ENCODE measurements at regions not wholly inside any gene's neighbourhood (a gene's known extent, or its start where the extent isn't known, plus 50 kb on each side); places are given as distances from the start of the nearest gene placed in this dataset.

DNA sequence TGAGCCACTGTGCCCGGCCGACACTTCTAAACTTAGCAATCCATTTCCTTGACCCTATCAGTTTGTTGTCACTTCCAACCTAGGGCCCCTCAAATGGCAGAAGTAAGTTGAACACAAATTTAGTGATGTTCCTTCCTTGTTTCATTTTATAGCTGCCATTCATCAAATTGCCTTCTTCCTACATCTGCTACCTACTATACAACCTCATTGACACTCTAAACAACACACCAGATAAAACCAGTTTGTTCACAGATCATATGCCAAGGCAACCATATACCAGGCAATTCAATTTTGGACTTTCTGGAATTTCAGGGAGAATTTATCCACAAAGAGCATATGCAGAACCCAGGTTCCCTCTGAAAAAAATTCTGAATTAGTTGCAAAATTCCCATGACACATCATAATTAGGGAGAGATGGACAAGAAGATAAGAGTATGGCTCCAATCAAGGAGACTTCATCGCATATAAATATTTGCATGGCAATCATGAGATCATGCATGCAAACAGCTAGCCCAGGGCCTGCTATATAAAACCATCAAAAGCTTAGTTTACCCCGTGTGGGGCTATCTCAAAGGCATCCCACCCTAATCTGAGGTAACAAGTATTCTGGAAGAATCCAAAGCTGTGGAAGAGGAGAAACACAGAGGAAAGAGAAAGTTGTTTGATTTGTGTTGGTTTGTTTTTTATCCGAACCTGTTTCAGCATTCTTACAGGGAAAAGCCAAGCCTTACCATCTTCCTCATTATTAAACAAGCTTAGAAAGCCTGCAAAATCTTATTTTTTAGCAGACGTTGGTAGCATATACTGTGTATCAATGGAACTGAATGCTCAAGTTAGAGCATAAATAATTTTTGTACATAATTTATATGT, 132.8 kb upstream of the TNFAIP3 start:
- no peak overlapping the region for H3K27ac Mint-ChIP-seq
- H3K4me3 Mint-ChIP-seq = no peak overlapping the region
- peaks cover 17 to 21% (median 21%) of the 10 kb centered on the region in 4 donors for H3K4me1 Mint-ChIP-seq
- DNase-seq (no peak), ATAC-seq (ENCODE audit: low read depth in 2 of 2) (no peak)
- H3K4me1 ChIP-seq (ENCODE audit: control insufficient read depth, insufficient read depth, low read length, poor library complexity, severe bottlenecking) = peaks cover 19% of the 10 kb centered on the region
- H3K27me3 ChIP-seq (ENCODE audit: control insufficient read depth, insufficient read depth, low read length) = no peaks in the 10 kb centered on the region
- no peaks in the 10 kb centered on the region for H3K36me3 ChIP-seq (ENCODE audit: control insufficient read depth, insufficient read depth, low read length)
- H3K27ac ChIP-seq (ENCODE audit: insufficient read depth, low read length, poor library complexity, severe bottlenecking) = no peak overlapping the region
- H3K4me3 ChIP-seq (ENCODE audit: low read depth, low read length) = no peak overlapping the region
- H3K36me3 Mint-ChIP-seq = no peaks in the 10 kb centered on the region
- no peaks in the 10 kb centered on the region for H3K27me3 Mint-ChIP-seq
- no peaks in the 10 kb centered on the region for H3K9me3 ChIP-seq (ENCODE audit: control insufficient read depth in 2 of 2, low read length in 2 of 2)
- H3K9me3 Mint-ChIP-seq = peaks cover 0 to 1% (median 0%) of the 10 kb centered on the region in 7 donors

DNA sequence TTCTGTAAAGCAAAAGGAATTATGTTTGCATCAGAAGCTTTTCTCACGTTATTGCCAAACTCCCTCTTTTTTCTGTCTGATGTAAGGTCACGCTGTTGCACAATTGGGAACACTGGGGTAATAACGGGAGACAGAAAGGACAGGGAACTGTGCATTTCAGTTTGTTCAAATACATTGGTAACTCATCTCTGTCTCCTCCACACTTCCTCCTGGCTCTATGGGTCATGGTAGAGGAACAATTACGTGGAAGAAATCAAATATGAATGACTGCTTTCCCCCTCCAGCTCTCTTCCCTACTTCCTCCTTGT, 132.2 kb upstream of the TNFAIP3 start:
- Mint-ChIP-seq H3K27ac (no peak overlapping the region), H3K9me3 (peaks cover 0 to 1% (median 0%) of the 10 kb centered on the region in 7 donors), H3K27me3 (no peaks in the 10 kb centered on the region), H3K4me1 (peaks cover 17 to 21% (median 21%) of the 10 kb centered on the region in 4 donors), H3K4me3 (no peak overlapping the region), H3K36me3 (no peaks in the 10 kb centered on the region)
- no peak for ATAC-seq (ENCODE audit: low read depth in 2 of 2)
- H3K4me1 ChIP-seq (ENCODE audit: control insufficient read depth, insufficient read depth, low read length, poor library complexity, severe bottlenecking) = peaks cover 19% of the 10 kb centered on the region
- H3K27me3 ChIP-seq (ENCODE audit: control insufficient read depth, insufficient read depth, low read length) = no peaks in the 10 kb centered on the region
- no peak overlapping the region for H3K4me3 ChIP-seq (ENCODE audit: low read depth, low read length)
- H3K27ac ChIP-seq (ENCODE audit: insufficient read depth, low read length, poor library complexity, severe bottlenecking) = no peak overlapping the region
- DNase-seq = no peak
- no peaks in the 10 kb centered on the region for H3K9me3 ChIP-seq (ENCODE audit: control insufficient read depth in 2 of 2, low read length in 2 of 2)
- no peaks in the 10 kb centered on the region for H3K36me3 ChIP-seq (ENCODE audit: control insufficient read depth, insufficient read depth, low read length)

DNA sequence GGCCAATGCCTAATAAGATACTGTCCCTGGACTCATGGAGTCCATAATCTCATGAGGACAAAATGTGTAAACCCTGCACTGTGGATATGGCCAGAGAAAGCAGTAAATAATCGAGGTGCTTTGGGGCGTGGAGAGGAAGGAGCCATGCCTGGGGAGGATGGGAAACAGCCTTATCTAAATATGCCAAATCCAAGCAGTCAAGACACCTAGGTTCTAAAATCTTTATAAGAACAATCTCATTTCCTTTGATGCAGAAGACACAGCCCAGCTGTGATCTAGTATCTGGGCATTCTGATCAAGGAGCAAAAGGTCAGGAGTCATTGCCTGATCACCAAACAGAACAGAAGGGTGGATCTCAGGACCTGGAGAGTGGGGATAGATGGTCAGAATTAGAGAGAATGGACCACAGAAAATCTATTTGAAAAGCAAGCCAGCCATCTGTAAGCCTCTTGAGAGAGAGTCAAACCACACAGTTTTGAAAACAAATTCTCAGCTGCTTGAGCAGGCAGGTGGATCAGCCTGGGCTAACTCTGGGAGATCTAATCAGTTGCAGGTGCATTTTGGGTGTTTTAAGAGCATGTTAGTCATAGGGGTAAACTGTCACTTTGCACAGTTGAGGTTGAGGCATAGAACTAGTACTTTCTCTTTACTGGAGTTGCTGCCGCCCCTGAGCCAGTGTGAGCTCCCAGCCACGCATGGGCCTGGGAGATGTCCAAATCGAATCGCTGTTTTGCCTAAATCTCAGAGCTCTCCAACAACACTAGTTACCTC, 130.8 kb upstream of the TNFAIP3 start:
- no peaks in the 10 kb centered on the region for H3K9me3 ChIP-seq (ENCODE audit: control insufficient read depth in 2 of 2, low read length in 2 of 2)
- DNase-seq (peak; percentile 25 to 88 (median 59)), ATAC-seq (ENCODE audit: low read depth in 2 of 2) (peak; percentile 94 to 95)
- Mint-ChIP-seq H3K9me3 (peaks cover 0 to 1% (median 0%) of the 10 kb centered on the region in 7 donors), H3K4me3 (peak overlapping the region; percentile 8 to 54 (median 25)), H3K4me1 (peaks cover 17 to 21% (median 21%) of the 10 kb centered on the region in 4 donors), H3K27me3 (no peaks in the 10 kb centered on the region), H3K27ac (peak overlapping the region; percentile 80 to 97 (median 92)), H3K36me3 (no peaks in the 10 kb centered on the region)
- H3K4me1 ChIP-seq (ENCODE audit: control insufficient read depth, insufficient read depth, low read length, poor library complexity, severe bottlenecking) = peaks cover 19% of the 10 kb centered on the region
- H3K36me3 ChIP-seq (ENCODE audit: control insufficient read depth, insufficient read depth, low read length) = no peaks in the 10 kb centered on the region
- H3K27me3 ChIP-seq (ENCODE audit: control insufficient read depth, insufficient read depth, low read length) = no peaks in the 10 kb centered on the region
- peak overlapping the region; percentile 56 for H3K4me3 ChIP-seq (ENCODE audit: low read depth, low read length)
- peak overlapping the region; percentile 73 for H3K27ac ChIP-seq (ENCODE audit: insufficient read depth, low read length, poor library complexity, severe bottlenecking)

DNA sequence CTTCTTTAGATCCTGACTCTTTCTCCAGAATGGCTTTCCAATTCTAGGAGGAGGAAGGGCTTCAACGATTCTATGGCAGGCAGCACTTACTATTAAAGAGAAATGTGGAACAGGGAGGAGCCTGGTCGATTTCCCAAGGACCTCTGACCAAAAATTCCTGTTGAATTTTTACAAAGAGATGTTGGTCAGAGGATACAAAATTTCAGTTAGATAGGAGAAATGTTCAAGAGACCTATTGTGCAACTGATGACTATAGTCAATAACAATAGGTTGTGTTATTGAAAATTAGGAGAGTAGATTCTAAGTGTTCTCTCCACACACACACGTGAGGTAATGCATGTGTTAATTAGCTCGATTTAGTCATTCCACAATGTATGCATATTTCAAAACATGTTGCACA, 130.1 kb upstream of the TNFAIP3 start:
- H3K27ac Mint-ChIP-seq = peak overlapping the region; percentile 80 to 97 (median 92)
- Histone ChIP-seq H3K27ac (ENCODE audit: insufficient read depth, low read length, poor library complexity, severe bottlenecking) (peak overlapping the region; percentile 73), H3K4me1 (ENCODE audit: control insufficient read depth, insufficient read depth, low read length, poor library complexity, severe bottlenecking) (peaks cover 19% of the 10 kb centered on the region)

DNA sequence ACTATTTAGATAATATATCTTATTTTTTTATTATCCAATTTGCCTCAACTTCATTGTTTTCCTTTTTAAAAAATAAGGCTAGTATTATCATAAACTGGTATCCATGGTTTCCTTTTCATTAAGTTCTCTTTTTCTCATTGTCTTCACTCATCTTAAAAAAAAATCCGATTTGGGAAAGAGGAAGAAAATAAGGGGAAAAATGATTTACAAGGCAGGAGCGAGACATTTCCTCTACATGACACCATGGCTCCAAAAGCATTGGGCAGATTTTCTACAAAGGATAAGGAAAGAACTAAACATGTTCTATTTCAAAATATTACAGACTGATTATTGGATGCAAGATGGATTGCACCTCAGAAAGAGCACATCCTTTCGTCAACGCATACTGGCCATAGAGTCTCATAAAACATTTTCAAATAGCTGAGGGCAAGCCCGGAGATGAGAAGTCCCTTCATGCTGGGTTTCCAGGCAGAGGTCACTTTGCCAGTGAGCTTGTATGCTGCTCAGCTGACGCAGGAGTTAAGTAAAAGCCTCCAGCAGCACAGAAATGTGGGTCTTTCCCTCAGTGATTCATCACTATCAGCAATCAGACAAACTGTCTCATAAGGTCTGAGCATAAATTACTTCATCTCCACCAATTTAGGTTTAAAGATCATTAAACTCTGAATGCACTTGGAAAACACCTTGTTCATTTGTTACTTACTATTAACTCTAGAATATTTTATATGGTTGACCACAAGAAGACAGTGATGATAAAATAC, 129.0 kb upstream of the TNFAIP3 start:
- ATAC-seq (ENCODE audit: low read depth in 2 of 2) (no peak), DNase-seq (peak in 1 of 3 donors; percentile 22)
- H3K27ac Mint-ChIP-seq = no peak overlapping the region
- no peaks in the 10 kb centered on the region for H3K36me3 ChIP-seq (ENCODE audit: control insufficient read depth, insufficient read depth, low read length)
- H3K9me3 ChIP-seq (ENCODE audit: control insufficient read depth in 2 of 2, low read length in 2 of 2) = no peaks in the 10 kb centered on the region
- H3K4me1 Mint-ChIP-seq = peaks cover 17 to 23% (median 21%) of the 10 kb centered on the region in 4 donors
- H3K27me3 ChIP-seq (ENCODE audit: control insufficient read depth, insufficient read depth, low read length) = no peaks in the 10 kb centered on the region
- no peak overlapping the region for H3K27ac ChIP-seq (ENCODE audit: insufficient read depth, low read length, poor library complexity, severe bottlenecking)
- H3K4me3 Mint-ChIP-seq = no peak overlapping the region
- peaks cover 0 to 1% (median 0%) of the 10 kb centered on the region in 7 donors for H3K9me3 Mint-ChIP-seq
- H3K27me3 Mint-ChIP-seq = no peaks in the 10 kb centered on the region
- H3K4me3 ChIP-seq (ENCODE audit: low read depth, low read length) = no peak overlapping the region
- peaks cover 19% of the 10 kb centered on the region for H3K4me1 ChIP-seq (ENCODE audit: control insufficient read depth, insufficient read depth, low read length, poor library complexity, severe bottlenecking)
- H3K36me3 Mint-ChIP-seq = no peaks in the 10 kb centered on the region

More for the DNA sequence above, 130.1 kb upstream of the TNFAIP3 start:
- Histone ChIP-seq H3K4me3 (ENCODE audit: low read depth, low read length) (peak overlapping the region; percentile 56), H3K36me3 (ENCODE audit: control insufficient read depth, insufficient read depth, low read length) (no peaks in the 10 kb centered on the region), H3K27me3 (ENCODE audit: control insufficient read depth, insufficient read depth, low read length) (no peaks in the 10 kb centered on the region), H3K9me3 (ENCODE audit: control insufficient read depth in 2 of 2, low read length in 2 of 2) (no peaks in the 10 kb centered on the region)
- Mint-ChIP-seq H3K27me3 (no peaks in the 10 kb centered on the region), H3K4me1 (peaks cover 17 to 21% (median 21%) of the 10 kb centered on the region in 4 donors), H3K9me3 (peaks cover 0 to 1% (median 0%) of the 10 kb centered on the region in 7 donors), H3K4me3 (peak overlapping the region in 2 of 4 donors; percentile 8 to 54), H3K36me3 (no peaks in the 10 kb centered on the region)
- ATAC-seq (ENCODE audit: low read depth in 2 of 2) (no peak), DNase-seq (no peak)

DNA sequence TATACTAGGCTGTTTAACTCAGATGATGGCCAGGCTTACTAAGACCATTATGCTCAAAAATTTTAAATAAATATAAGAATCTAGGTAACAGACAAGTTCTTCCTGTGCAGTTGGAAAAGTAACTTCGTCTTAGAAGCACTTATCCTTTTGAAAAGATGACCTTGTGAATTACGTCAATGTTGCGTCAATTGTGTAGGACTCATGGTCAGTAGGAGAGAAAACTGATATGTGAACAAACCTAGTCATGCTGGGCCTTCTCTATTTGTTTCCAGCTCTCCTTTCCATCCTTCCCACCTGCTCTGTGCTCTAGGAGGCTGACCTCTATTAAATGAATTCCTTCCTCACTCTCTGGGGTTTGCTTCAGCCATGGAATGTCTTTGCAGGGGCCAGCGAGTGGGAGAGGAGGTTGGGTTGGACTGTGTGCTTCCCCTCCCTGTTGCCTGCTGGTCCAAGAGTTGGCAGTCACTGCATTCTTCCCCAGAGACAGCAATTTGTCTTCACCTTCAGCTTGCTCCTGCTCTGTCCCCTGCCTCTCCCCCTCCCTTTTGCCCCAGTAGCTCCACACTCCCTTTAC, 128.0 kb upstream of the TNFAIP3 start:
- Mint-ChIP-seq H3K9me3 (peaks cover 0 to 1% (median 0%) of the 10 kb centered on the region in 7 donors), H3K4me3 (no peak overlapping the region), H3K27ac (no peak overlapping the region), H3K27me3 (no peaks in the 10 kb centered on the region), H3K4me1 (peaks cover 17 to 25% (median 22%) of the 10 kb centered on the region in 4 donors), H3K36me3 (no peaks in the 10 kb centered on the region)
- H3K36me3 ChIP-seq (ENCODE audit: control insufficient read depth, insufficient read depth, low read length) = no peaks in the 10 kb centered on the region
- H3K9me3 ChIP-seq (ENCODE audit: control insufficient read depth in 2 of 2, low read length in 2 of 2) = no peaks in the 10 kb centered on the region
- H3K4me3 ChIP-seq (ENCODE audit: low read depth, low read length) = no peak overlapping the region
- peaks cover 19% of the 10 kb centered on the region for H3K4me1 ChIP-seq (ENCODE audit: control insufficient read depth, insufficient read depth, low read length, poor library complexity, severe bottlenecking)
- H3K27ac ChIP-seq (ENCODE audit: insufficient read depth, low read length, poor library complexity, severe bottlenecking) = no peak overlapping the region
- ATAC-seq (ENCODE audit: low read depth in 2 of 2) (no peak), DNase-seq (no peak)
- no peaks in the 10 kb centered on the region for H3K27me3 ChIP-seq (ENCODE audit: control insufficient read depth, insufficient read depth, low read length)

DNA sequence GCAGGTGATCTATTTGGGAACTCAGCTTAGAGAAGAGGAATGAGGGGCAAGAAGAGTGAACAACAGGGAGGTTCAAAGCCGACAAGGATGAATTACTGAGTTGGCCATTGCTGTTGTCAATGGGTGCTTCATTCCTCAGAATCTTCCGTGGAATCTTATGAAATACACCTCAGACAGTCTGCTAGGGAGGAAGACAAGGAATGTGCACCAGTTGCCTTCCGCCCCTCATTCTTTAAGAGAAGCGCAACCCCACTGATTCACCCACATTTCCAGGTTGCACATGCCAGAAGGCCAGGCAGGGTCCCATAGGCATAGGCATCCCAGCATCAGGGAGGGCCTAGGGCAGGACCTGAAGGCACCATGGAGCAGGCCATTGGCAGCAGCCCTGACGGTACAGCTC, 127.5 kb upstream of the TNFAIP3 start:
- ATAC-seq (ENCODE audit: low read depth in 2 of 2) = no peak
- Mint-ChIP-seq H3K36me3 (no peaks in the 10 kb centered on the region), H3K4me1 (peaks cover 17 to 25% (median 19%) of the 10 kb centered on the region in 4 donors), H3K4me3 (no peak overlapping the region), H3K9me3 (peaks cover 0 to 1% (median 0%) of the 10 kb centered on the region in 7 donors), H3K27ac (no peak overlapping the region), H3K27me3 (no peaks in the 10 kb centered on the region)
- Histone ChIP-seq H3K4me1 (ENCODE audit: control insufficient read depth, insufficient read depth, low read length, poor library complexity, severe bottlenecking) (peaks cover 19% of the 10 kb centered on the region), H3K27me3 (ENCODE audit: control insufficient read depth, insufficient read depth, low read length) (no peaks in the 10 kb centered on the region), H3K9me3 (ENCODE audit: control insufficient read depth in 2 of 2, low read length in 2 of 2) (no peaks in the 10 kb centered on the region), H3K36me3 (ENCODE audit: control insufficient read depth, insufficient read depth, low read length) (no peaks in the 10 kb centered on the region), H3K4me3 (ENCODE audit: low read depth, low read length) (no peak overlapping the region), H3K27ac (ENCODE audit: insufficient read depth, low read length, poor library complexity, severe bottlenecking) (no peak overlapping the region)
- no peak for DNase-seq
